Vagina (tissue), 2 donors: ENCODE measurements at regions not wholly inside any gene's neighbourhood (a gene's known extent, or its start where the extent isn't known, plus 50 kb on each side); places are given as distances from the start of the nearest gene placed in this dataset.

Experiments
- CTCF ChIP-seq, 3 experiments: fragments of 450-650 bp in 2 of 3; fragments of 200-600 bp in 1 of 3; sonication (generic) in 1 of 3; IDR thresholded peaks; one replicate each; pipeline ENCODE4 v1.5.1; 2017 to 2019; ENCODE audit warnings: antibody characterized with exemption in 3 of 3, mild to moderate bottlenecking in 2 of 3, moderate library complexity in 2 of 3
- POLR2AphosphoS5 ChIP-seq, 2 donors: sonication (generic); formaldehyde crosslinking; IDR thresholded peaks; one replicate each; pipeline ENCODE4 v1.9.0; 2017; ENCODE audit warnings: antibody characterized with exemption in 2 of 2, mild to moderate bottlenecking in 2 of 2, low read depth in 1 of 2; ENCODE audit not compliant: insufficient read depth in 1 of 2

- TF ChIP-seq CTCF (IDR thresholded peaks at IDR 0.05) (no peak), POLR2AphosphoS5 (IDR thresholded peaks at IDR 0.05; ENCODE audit: insufficient read depth in 1 of 2, low read depth in 1 of 2) (no peak)
Observed at GRCh38 chr22:49151256-49152126, 676.2 kb downstream of the BRD1 start.
